C4-2B (cell line): ENCODE measurements at regions not wholly inside any gene's neighbourhood (a gene's known extent, or its start where the extent isn't known, plus 50 kb on each side); places are given as distances from the start of the nearest gene placed in this dataset.
"Not testable (repeated sequence)": the region's sequence is repeated elsewhere in the genome, so short reads cannot be mapped to it uniquely, and the experiment has no call there.

Source experiments
- H3K27ac ChIP-seq: fragments of 450-650 bp; 2 replicates; pipeline ENCODE4 v1.5.1; 2017
- CTCF ChIP-seq: fragments of 450-650 bp; conservative IDR thresholded peaks from 2 replicates; pipeline ENCODE4 v1.5.1; 2017; ENCODE audit warnings: mild to moderate bottlenecking
- ZFX ChIP-seq: fragments of 450-650 bp; IDR thresholded peaks from 2 replicates; pipeline ENCODE4 v1.6.1; 2017

GRCh38 chr2:101627285-101628029 lies 70.0 kb upstream of the MAP4K4 start:
- TF ChIP-seq ZFX, result no peak
- no peak for TF ChIP-seq CTCF
- H3K27ac ChIP-seq, result no peak overlapping the region

- not testable (repeated sequence) for H3K27ac ChIP-seq
These were observed 71.7 kb upstream of the MAP4K4 start for GRCh38 chr2:101625814-101626213.

DNA sequence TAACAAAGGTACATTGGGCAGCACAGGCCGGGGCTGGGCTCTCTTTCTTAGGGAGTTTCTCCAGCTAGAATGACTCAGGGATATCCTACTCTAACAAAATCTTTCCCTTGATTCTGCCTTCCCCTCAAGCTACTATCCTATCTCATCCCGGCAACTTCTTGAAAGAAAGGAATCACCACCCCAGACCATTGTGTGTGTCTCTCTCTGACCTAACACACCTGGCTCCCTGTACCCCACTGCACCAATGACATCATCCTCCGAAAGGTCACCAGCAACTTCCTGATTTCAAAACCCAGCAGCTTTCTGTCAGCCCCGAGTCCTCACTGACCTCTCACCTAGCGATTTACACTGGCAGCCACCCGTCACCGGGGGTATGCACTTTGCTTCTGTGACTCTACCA lies 72.1 kb upstream of the MAP4K4 start:
- TF ChIP-seq ZFX (no peak), CTCF (no peak)
- no peak overlapping the region for H3K27ac ChIP-seq

DNA sequence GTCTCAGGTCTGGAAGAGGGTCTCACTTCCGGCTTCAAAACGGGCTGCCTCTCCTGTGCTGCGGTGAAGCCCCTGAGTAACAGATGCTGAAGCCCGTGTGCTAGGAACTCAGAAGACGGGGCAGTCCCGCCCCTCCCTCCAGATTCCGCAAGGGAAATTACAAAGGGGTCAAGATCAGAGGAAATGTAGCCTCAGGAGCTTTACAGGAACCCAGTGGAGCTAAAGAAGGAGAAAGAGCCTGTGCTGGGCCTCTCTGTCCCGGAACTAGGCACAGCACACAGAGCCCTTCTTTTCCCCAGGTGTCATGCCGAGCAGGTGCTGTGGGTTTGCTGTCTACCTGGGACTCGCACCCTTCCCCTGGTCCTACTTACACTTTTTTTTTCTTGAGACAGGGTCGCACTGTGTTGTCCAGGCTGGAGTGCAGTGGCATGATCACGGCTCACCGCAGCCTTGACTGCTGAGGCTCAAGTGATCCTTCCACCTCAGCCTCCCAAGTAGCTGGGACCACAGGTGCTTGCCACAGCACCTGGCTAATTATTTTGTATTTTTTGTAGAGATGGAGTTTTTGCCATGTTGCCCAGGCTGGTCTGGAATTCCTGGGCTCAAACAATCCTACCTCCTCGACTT lies 72.7 kb upstream of the MAP4K4 start:
- TF ChIP-seq CTCF (no peak), ZFX (no peak)
- no peak overlapping the region for H3K27ac ChIP-seq

DNA sequence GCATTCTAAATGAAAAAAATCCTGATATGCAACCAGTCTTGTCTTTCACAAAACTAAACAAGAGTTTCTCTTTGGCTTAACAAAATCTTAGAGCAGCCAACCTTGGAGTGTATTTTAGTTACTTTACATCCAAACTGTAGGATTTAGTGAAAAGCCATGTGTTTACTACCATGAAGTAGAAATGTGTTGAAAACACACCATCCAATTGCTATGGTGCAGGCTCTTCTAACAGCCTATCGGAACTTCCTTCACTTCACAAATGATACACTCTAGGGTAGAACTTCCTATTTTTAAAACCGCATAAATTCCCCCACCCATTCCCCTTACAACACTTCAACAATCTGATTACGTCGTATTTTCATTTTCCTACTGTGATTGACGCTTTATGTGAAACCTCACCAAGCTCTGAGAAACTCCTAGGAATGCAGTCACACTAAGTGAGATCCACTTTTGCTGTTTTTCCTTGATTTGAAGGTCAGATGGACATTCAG lies 74.4 kb upstream of the MAP4K4 start:
- no peak for TF ChIP-seq CTCF
- TF ChIP-seq ZFX, result no peak
- no peak overlapping the region for H3K27ac ChIP-seq

GRCh38 chr2:101622210-101623030 lies 75.1 kb upstream of the MAP4K4 start:
- H3K27ac ChIP-seq, result no peak overlapping the region
- no peak for TF ChIP-seq CTCF
- TF ChIP-seq ZFX, result no peak

GRCh38 chr2:101619191-101619591 lies 78.3 kb upstream of the MAP4K4 start:
- H3K27ac ChIP-seq, result no peak overlapping the region
- TF ChIP-seq ZFX, result no peak

- no peak for TF ChIP-seq CTCF
- no peak for TF ChIP-seq ZFX
- H3K27ac ChIP-seq, result no peak overlapping the region
These were observed 79.7 kb upstream of the MAP4K4 start for GRCh38 chr2:101617796-101618195.
